Activated naive CD4-positive, alpha-beta T cell treated with anti-CD3 and anti-CD28 coated beads for 36 hours (primary cell): ENCODE measurements at regions not wholly inside any gene's neighbourhood (a gene's known extent, or its start where the extent isn't known, plus 50 kb on each side); places are given as distances from the start of the nearest gene placed in this dataset.

ENCODE experiments used
- CTCF ChIA-PET: fragments of 350-600 bp; sonication (Branson Sonifier 250); formaldehyde crosslinking; loops from one replicate; lab custom pipeline; 2021; ENCODE audit warnings: antibody characterized with exemption; lab: Charles Lee
- DNase-seq: peaks from one replicate; pipeline ENCODE4 v3.0.0-alpha.2; 2020
- H3K27ac Mint-ChIP-seq: one replicate; pipeline ENCODE4 v1.8.0; 2021; ENCODE audit warnings: mild to moderate bottlenecking, mixed read lengths
- H3K27me3 Mint-ChIP-seq: one replicate; pipeline ENCODE4 v1.8.0; 2021; ENCODE audit warnings: low read depth, mixed read lengths
- H3K36me3 Mint-ChIP-seq: one replicate; pipeline ENCODE4 v1.8.0; 2021; ENCODE audit warnings: low read depth, mixed read lengths
- H3K4me1 Mint-ChIP-seq: one replicate; pipeline ENCODE4 v1.8.0; 2021; ENCODE audit warnings: low read depth, mixed read lengths
- H3K4me3 Mint-ChIP-seq: one replicate; pipeline ENCODE4 v1.8.0; 2021; ENCODE audit warnings: mild to moderate bottlenecking, moderate library complexity, mixed read lengths
- H3K9me3 Mint-ChIP-seq: one replicate; pipeline ENCODE4 v1.8.0; 2021; ENCODE audit warnings: mixed read lengths
- intact Hi-C: fragments of 100-400 bp; cut with micrococcal nuclease; formaldehyde crosslinking; loops from one replicate; pipeline ENCODE4 v1.15.1; 2023

DNA sequence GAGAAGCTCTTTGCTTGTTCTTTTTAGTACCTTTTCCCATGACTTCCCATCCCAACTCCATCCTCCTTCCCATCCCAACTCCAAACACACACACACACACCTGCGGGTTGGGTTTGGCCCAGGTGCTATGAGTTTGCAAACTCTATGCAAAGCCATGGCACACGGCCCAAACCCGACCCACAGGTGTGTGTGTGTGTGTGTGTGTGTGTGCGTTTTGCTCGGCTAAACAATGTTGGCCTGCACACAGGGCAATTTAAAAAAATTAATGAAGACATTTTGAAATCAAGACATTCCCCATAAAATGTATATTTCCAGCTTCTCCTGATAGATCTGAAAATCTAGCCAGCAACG is 103.7 kb upstream of the TLE3 start:
- H3K27me3 Mint-ChIP-seq: no peaks in the 10 kb centered on the region
- no peak for DNase-seq

DNA sequence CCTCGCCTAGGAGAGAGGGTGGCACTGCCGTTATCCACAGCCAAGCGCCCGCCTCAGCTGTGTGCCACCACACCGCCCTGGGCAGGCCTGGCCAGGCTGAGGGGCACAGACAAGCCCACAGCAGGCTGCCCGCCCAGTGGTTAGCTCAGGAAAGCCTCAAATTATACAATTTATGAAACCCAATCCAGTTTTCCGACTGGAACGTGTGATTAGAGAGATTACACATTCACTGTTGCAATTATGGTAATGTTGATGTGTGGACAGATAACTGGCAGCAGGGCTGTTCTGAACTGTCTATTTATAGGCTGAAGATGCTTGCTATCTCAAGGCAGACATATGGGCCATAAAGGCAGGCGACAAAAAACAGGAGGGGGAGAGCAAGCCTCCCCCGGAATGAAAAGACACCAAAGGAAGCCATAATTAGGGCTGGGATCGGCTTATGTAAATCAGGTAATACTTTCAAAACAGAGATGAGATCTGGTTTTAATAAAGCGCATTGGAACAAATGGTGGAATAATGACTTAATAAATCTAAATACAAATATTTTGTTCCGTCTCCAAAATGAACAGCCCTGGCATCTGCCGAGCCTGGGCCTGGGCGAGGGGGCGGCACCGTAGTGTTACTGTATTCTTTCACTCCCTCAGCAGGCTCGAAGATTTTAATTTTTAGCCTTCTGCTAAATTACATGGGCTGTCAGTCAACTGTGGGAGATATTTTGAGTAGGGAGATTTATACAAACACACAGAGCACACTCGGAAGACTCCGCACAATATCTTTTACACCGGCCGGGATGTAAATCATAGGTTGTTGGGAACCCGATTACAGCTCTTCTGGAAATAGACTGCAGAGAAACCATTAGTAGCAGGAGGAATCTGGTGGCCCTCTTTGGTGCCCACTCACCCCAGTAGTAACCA is 103.1 kb upstream of the TLE3 start:
- Mint-ChIP-seq H3K9me3 (no peaks in the 10 kb centered on the region), H3K36me3 (no peaks in the 10 kb centered on the region), H3K4me1 (no peaks in the 10 kb centered on the region), H3K27ac (no peak overlapping the region), H3K27me3 (no peaks in the 10 kb centered on the region), H3K4me3 (no peak overlapping the region)
- CTCF ChIA-PET: interaction anchor here (0.6 kb wide), 1 partner anchor 312 kb away, joined by 3 read pairs; no protein-coding TSS in a partner anchor
- DNase-seq: no peak
- intact Hi-C loops: no loop called here

More for the DNA sequence above, 103.7 kb upstream of the TLE3 start:
- no peaks in the 10 kb centered on the region for H3K9me3 Mint-ChIP-seq
- H3K4me3 Mint-ChIP-seq: no peak overlapping the region
- intact Hi-C loops: no loop called here
- CTCF ChIA-PET: no interaction called here
- H3K36me3 Mint-ChIP-seq: no peaks in the 10 kb centered on the region
- no peaks in the 10 kb centered on the region for H3K4me1 Mint-ChIP-seq
- no peak overlapping the region for H3K27ac Mint-ChIP-seq

DNA sequence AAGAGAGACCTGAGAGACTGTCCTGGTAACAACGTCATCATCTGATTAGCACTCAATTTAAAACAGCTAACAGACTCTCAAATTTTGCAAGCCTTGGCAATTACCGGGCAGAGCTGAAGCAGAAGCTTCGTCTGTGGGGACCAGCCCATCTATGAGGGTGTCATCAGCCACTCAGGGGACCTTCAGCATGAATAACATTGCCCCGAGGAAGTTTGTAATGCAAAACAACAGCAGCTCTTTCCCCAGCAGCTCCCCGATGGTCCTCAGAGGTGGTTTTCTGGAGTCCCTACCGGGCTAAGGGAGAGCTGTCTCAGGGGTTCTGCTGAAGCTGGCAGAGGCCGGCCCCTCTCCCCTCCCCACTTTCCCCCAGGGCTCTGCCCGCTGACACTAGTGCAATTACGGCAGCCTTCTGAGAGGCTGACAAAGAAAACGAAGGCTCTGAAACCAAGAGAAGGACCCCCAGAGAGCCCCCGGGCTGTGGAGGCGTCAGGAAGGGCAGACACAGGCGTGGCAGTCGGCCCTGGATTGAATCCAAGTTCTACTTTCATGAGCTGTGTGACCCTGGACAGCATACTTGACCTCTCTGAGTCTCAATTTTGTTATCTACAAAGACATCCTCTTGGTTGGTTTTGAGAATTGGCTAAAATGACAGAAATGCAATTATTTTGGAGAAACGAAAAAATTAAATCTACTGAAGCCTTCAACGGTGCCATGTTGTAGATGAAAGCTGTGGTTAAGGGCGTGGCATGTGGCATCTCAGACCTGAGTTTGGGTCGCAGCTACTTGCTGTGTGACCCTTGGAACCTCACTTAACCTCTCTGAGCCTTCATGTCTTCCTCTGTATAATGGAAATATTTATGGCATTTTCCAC is 102.1 kb upstream of the TLE3 start:
- no peak overlapping the region for H3K4me3 Mint-ChIP-seq
- H3K36me3 Mint-ChIP-seq: no peaks in the 10 kb centered on the region
- intact Hi-C loops: no loop called here

GRCh38 chr15:70199124-70199482 is 101.4 kb upstream of the TLE3 start:
- Mint-ChIP-seq H3K4me1 (no peaks in the 10 kb centered on the region), H3K36me3 (no peaks in the 10 kb centered on the region), H3K27ac (no peak overlapping the region), H3K4me3 (no peak overlapping the region), H3K27me3 (no peaks in the 10 kb centered on the region), H3K9me3 (no peaks in the 10 kb centered on the region)
- DNase-seq: no peak
- intact Hi-C loops: no loop called here
- CTCF ChIA-PET: no interaction called here

More for the DNA sequence above, 102.1 kb upstream of the TLE3 start:
- Mint-ChIP-seq H3K27me3 (no peaks in the 10 kb centered on the region), H3K4me1 (no peaks in the 10 kb centered on the region), H3K9me3 (no peaks in the 10 kb centered on the region), H3K27ac (no peak overlapping the region)
- no peak for DNase-seq
- CTCF ChIA-PET: interaction anchor here (0.6 kb wide), 1 partner anchor 313 kb away, joined by 3 read pairs; no protein-coding TSS in a partner anchor

GRCh38 chr15:70198441-70199123 is 100.9 kb upstream of the TLE3 start:
- no peaks in the 10 kb centered on the region for H3K27me3 Mint-ChIP-seq
- H3K9me3 Mint-ChIP-seq: no peaks in the 10 kb centered on the region
- CTCF ChIA-PET: no interaction called here
- no peaks in the 10 kb centered on the region for H3K36me3 Mint-ChIP-seq
- DNase-seq: no peak
- H3K27ac Mint-ChIP-seq: no peak overlapping the region
- H3K4me1 Mint-ChIP-seq: no peaks in the 10 kb centered on the region
- no peak overlapping the region for H3K4me3 Mint-ChIP-seq
- intact Hi-C loops: no loop called here

- CTCF ChIA-PET: no interaction called here
- intact Hi-C loops: no loop called here
Measured at GRCh38 chr15:70197945-70198361, 100.2 kb upstream of the TLE3 start.

GRCh38 chr15:70197318-70197944 is 99.7 kb upstream of the TLE3 start:
- H3K27me3 Mint-ChIP-seq: no peaks in the 10 kb centered on the region
- H3K36me3 Mint-ChIP-seq: no peaks in the 10 kb centered on the region
- no peak for DNase-seq
- intact Hi-C loops: no loop called here
- H3K4me3 Mint-ChIP-seq: no peak overlapping the region
- H3K9me3 Mint-ChIP-seq: no peaks in the 10 kb centered on the region
- CTCF ChIA-PET: no interaction called here
- H3K4me1 Mint-ChIP-seq: no peaks in the 10 kb centered on the region
- H3K27ac Mint-ChIP-seq: no peak overlapping the region

More at GRCh38 chr15:70197945-70198361, 100.2 kb upstream of the TLE3 start:
- no peaks in the 10 kb centered on the region for H3K9me3 Mint-ChIP-seq
- H3K4me1 Mint-ChIP-seq: no peaks in the 10 kb centered on the region
- H3K4me3 Mint-ChIP-seq: no peak overlapping the region
- no peaks in the 10 kb centered on the region for H3K36me3 Mint-ChIP-seq
- no peak for DNase-seq
- H3K27me3 Mint-ChIP-seq: no peaks in the 10 kb centered on the region
- H3K27ac Mint-ChIP-seq: no peak overlapping the region

DNA sequence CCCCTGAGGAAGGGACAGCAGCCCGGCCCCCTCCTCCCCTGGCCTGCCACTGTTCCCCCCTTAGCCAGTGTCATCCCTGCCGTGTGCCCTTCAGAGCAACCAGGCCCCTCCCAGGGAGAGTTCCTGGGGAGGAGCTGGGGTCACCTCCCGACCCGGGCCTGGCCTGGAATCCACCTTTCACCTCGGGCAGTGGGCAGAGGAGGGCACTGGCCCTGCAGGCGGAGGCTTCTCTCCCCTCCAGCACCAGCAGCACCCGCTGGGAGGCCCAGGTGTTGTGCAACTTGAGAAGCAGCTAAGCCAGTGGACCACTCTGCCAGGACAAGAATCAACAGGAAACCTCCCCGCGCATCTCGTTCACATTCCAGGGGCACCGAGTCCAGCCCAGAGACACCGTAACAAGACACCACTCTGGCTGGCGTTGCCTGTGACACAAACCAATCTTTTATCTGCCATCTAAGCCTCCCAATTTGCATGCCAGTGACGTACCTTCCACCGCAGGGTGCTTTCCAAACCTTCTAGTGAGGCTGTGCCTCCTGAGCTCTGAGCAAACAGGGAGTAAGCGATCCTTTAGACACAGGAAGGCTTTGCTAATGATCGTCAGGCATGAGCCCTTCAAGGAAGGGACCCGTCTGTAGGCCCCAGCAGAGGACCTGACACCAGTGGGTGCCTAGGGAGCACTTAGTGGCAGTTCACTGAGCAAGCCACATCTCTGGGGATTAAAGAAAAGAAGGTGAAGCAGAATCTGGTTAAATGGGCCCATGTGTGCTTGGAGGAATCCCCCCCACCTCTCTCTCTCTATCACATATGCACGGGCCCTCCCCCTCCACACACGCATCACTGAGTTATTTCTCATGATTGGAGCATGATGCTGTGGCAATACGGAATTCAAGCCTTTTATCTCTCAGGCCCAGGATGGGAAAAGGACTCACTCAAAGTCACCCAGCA is 98.9 kb upstream of the TLE3 start:
- Mint-ChIP-seq H3K27me3 (no peaks in the 10 kb centered on the region), H3K27ac (peak overlapping the region; percentile 63), H3K9me3 (no peaks in the 10 kb centered on the region), H3K36me3 (no peaks in the 10 kb centered on the region), H3K4me1 (no peaks in the 10 kb centered on the region), H3K4me3 (no peak overlapping the region)
- intact Hi-C loops: no loop called here
- peak; percentile 46 for DNase-seq
- CTCF ChIA-PET: interaction anchor here (0.5 kb wide), 1 partner anchor 475 kb away, joined by 3 read pairs; no protein-coding TSS in a partner anchor

- no peaks in the 10 kb centered on the region for H3K27me3 Mint-ChIP-seq
- intact Hi-C loops: no loop called here
- no peak overlapping the region for H3K4me3 Mint-ChIP-seq
- H3K36me3 Mint-ChIP-seq: no peaks in the 10 kb centered on the region
- H3K4me1 Mint-ChIP-seq: no peaks in the 10 kb centered on the region
- no peak for DNase-seq
- no peaks in the 10 kb centered on the region for H3K9me3 Mint-ChIP-seq
- H3K27ac Mint-ChIP-seq: no peak overlapping the region
- CTCF ChIA-PET: interaction anchor here (0.5 to 0.6 kb wide), 2 partner anchors 129 to 474 kb away, joined by 3 read pairs; no protein-coding TSS in a partner anchor
Measured at GRCh38 chr15:70195587-70196305, 98.0 kb upstream of the TLE3 start.

DNA sequence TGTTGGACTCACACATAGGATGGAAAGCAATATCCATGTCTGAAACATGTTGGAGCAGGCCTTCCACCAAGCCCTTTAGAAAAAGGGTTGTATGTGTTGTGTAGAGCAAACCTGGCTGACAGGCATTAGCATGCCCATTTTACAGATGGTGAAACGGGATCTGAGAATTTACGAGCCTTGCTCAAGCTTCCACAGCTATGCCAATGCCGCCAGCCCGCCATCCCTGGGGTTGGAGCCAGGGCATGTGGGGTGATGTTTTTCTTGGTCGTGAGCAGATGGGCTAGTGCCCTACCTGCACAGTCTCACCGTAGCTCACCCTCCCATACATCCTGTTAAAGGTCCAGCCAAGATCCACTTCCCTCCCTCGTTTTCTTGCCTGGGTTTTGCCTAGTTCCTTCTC is 97.5 kb upstream of the TLE3 start:
- no peak for DNase-seq
- H3K27me3 Mint-ChIP-seq: no peaks in the 10 kb centered on the region
- H3K4me3 Mint-ChIP-seq: no peak overlapping the region
- H3K36me3 Mint-ChIP-seq: no peaks in the 10 kb centered on the region
- no peak overlapping the region for H3K27ac Mint-ChIP-seq
- no peaks in the 10 kb centered on the region for H3K9me3 Mint-ChIP-seq
- no peaks in the 10 kb centered on the region for H3K4me1 Mint-ChIP-seq
- intact Hi-C loops: no loop called here
- CTCF ChIA-PET: interaction anchor here (0.6 kb wide), 1 partner anchor 130 kb away, joined by 3 read pairs; no protein-coding TSS in a partner anchor
